BE2C (cell line): ENCODE measurements at regions not wholly inside any gene's neighbourhood (a gene's known extent, or its start where the extent isn't known, plus 50 kb on each side); places are given as distances from the start of the nearest gene placed in this dataset.
A peak's percentile ranks its signal among the peaks of the same experiment; 100 is the strongest.

Experiments
- DNase-seq: peaks from one replicate; pipeline ENCODE4 v3.0.0-alpha.2; 2020
- H3K27me3 ChIP-seq: fragments of 250-450 bp; sonication (Bioruptor Pico); 2 replicates; pipeline ENCODE4 v1.5.1; 2020; ENCODE audit warnings: mild to moderate bottlenecking
- H3K36me3 ChIP-seq: fragments of 250-450 bp; sonication (Bioruptor Pico); 2 replicates; pipeline ENCODE4 v1.5.1; 2020; ENCODE audit warnings: mild to moderate bottlenecking
- H3K4me1 ChIP-seq: fragments of 250-450 bp; sonication (Bioruptor Pico); 2 replicates; pipeline ENCODE4 v1.5.1; 2020
- H3K4me3 ChIP-seq: 2 replicates; pipeline ENCODE4 v1.5.1; 2011; ENCODE audit warnings: low read depth, low read length
- H3K9me3 ChIP-seq: fragments of 250-450 bp; sonication (Bioruptor Pico); 2 replicates; pipeline ENCODE4 v1.5.1; 2020
- TF ChIP-seq, protein P1 (sequence below): IDR thresholded peaks from 2 replicates; pipeline ENCODE4 v1.5.1; 2012; ENCODE audit warnings: mild to moderate bottlenecking, low read depth, low read length

DNA sequence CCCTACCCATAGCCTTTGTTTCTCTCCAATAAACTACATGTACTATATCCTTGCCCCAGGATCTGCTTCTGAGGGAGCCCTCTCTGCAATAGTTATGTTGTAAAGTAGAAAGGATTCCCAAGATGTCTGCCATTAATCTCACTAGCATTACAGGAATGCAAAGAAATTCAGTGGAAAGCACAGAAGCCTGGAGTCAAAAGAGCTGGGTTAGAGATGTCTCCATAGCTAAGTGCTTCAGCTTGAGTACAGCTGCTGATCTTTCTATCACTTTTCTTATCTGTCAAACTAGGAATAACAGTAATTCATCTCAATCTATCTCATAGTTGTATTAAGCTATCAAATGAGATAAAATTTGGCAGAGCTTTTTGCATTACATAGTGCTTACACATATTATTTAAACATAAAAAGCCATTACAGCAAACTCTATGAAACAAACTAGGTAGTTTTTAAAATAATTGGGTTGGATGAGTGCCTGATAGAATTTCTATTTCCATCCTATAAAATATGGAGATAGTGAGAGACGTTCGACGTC is 799.5 kb upstream of the SEMA6D start:
- no peak for DNase-seq
- TF ChIP-seq, protein P1, sequence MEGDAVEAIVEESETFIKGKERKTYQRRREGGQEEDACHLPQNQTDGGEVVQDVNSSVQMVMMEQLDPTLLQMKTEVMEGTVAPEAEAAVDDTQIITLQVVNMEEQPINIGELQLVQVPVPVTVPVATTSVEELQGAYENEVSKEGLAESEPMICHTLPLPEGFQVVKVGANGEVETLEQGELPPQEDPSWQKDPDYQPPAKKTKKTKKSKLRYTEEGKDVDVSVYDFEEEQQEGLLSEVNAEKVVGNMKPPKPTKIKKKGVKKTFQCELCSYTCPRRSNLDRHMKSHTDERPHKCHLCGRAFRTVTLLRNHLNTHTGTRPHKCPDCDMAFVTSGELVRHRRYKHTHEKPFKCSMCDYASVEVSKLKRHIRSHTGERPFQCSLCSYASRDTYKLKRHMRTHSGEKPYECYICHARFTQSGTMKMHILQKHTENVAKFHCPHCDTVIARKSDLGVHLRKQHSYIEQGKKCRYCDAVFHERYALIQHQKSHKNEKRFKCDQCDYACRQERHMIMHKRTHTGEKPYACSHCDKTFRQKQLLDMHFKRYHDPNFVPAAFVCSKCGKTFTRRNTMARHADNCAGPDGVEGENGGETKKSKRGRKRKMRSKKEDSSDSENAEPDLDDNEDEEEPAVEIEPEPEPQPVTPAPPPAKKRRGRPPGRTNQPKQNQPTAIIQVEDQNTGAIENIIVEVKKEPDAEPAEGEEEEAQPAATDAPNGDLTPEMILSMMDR = no peak
- no peaks in the 10 kb centered on the region for H3K36me3 ChIP-seq
- H3K27me3 ChIP-seq = peaks cover 3% of the 10 kb centered on the region; the same call in 1 of the 2 replicates
- H3K4me3 ChIP-seq = no peak overlapping the region
- H3K9me3 ChIP-seq = no peaks in the 10 kb centered on the region
- no peaks in the 10 kb centered on the region for H3K4me1 ChIP-seq

DNA sequence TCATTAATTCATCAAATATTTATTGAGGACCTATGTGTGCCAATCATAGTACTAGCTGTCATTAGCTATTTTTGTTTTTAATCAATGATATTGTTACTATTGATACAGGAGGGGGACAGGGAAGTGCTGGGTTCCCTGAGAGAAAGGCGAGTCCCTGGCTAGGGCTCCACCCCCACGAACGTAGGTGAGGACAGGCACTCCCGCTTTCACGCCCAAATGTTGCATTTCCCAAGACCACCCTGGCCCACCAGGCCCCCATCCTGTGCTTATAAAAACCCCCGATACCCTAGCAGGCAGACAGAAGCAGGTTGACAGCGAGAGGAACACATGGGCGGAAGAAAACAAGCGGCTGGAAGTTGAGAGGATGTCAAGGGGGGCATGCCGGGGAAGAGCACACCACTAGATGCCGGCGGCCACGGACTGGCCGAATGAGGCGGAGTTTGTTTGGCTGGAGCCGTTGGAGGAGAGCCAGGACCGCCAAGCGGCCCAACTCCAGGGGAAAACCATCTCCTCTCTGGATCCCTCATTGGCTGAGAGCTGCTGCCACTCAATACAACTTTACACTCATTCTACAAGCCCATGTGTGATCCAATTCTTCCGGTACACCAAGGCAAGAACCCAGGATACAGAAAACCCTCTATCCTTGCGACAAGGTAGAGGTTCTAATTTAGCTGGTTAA is 798.7 kb upstream of the SEMA6D start:
- Histone ChIP-seq H3K4me1 (no peaks in the 10 kb centered on the region), H3K36me3 (no peaks in the 10 kb centered on the region), H3K27me3 (peaks cover 3% of the 10 kb centered on the region; the same call in 1 of the 2 replicates), H3K9me3 (no peaks in the 10 kb centered on the region), H3K4me3 (peak overlapping the region; percentile 16; the same call in 1 of the 2 replicates)
- TF ChIP-seq, protein P1 = no peak
- peak; percentile 28 for DNase-seq

DNA sequence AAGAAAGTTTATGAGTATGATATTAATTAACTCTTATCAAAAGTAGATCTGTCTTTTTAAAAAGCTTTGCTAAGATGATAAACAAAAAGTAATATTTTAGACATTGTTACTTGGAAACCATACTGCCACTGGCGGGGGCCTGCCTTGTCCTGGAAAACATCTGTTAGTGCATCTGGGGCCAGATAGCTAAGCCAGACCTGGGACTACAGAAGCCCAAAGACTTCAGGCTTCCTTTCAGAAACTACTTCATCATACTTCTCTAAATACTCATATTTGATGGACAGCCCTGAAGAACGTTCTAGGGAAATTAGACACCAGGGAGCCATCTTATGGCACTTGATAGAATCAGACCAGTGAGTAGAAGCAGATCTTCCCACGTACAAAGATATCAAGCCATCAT is 795.4 kb upstream of the SEMA6D start:
- no peaks in the 10 kb centered on the region for H3K27me3 ChIP-seq
- no peaks in the 10 kb centered on the region for H3K9me3 ChIP-seq
- no peak for DNase-seq
- TF ChIP-seq, protein P1 = no peak
- H3K4me3 ChIP-seq = no peak overlapping the region
- H3K4me1 ChIP-seq = no peaks in the 10 kb centered on the region
- H3K36me3 ChIP-seq = no peaks in the 10 kb centered on the region

DNA sequence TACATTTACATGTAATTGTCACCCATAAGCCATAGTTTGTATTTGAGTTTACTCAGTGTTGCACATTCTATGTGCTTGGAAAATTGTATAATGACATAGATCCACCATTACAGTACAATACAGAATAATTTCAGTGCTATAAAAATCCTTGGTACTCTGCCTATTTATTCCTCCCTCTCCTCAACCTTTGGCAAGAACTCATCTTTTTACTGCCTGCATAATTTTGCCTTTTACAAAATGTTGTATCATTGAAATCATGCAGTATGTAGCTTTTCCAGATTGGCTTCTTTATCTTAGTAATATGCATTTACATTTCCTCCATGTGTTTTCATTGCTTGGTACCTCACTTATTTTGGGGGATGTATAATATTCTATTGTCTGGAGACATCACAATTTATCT is 786.9 kb upstream of the SEMA6D start:
- no peaks in the 10 kb centered on the region for H3K4me1 ChIP-seq
- no peaks in the 10 kb centered on the region for H3K36me3 ChIP-seq

DNA sequence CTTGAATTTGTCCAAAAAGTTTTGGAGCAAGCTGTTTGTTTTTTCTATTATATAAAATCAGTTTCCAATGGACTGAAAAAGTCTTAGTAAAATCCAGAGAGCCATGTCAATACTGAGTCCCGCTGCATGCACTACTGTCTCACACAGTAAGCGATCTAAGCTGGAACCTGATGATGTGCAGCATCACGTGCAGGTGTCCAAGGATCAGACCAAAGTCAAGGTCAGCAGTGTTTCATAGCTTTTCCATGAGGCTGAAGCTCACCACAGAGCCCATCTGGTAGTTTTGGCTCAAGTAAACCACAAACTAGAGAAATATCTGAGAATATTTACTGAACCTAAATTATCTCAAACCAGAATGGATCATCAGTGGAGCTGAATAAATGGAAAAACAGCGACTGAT is 784.0 kb upstream of the SEMA6D start:
- H3K4me3 ChIP-seq = no peak overlapping the region
- DNase-seq = no peak
- H3K36me3 ChIP-seq = no peaks in the 10 kb centered on the region
- H3K9me3 ChIP-seq = no peaks in the 10 kb centered on the region
- TF ChIP-seq, protein P1 = no peak
- no peaks in the 10 kb centered on the region for H3K27me3 ChIP-seq
- no peaks in the 10 kb centered on the region for H3K4me1 ChIP-seq

More for the DNA sequence above, 786.9 kb upstream of the SEMA6D start:
- H3K9me3 ChIP-seq = no peaks in the 10 kb centered on the region
- no peak overlapping the region for H3K4me3 ChIP-seq
- H3K27me3 ChIP-seq = no peaks in the 10 kb centered on the region
- no peak for DNase-seq
- TF ChIP-seq, protein P1 = no peak

DNA sequence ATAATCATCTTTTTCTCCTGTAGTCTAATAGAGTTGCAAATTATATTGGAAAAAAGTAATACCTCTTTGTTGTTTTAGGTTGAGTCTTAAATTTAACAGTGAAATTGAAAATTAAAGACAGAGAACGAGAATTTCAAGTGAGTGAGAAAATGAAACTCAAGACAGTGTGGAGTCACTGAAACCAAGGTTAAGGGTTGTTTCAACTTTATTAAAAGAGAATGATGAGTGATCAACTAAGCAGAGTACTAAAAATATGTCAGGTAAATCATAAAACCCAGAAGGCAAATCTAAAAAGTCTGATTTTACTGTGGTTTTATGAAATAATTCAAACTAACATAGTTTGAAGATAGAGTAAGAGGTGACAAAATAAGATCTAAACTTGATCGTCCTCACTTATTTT is 782.5 kb upstream of the SEMA6D start:
- Histone ChIP-seq H3K36me3 (no peaks in the 10 kb centered on the region), H3K4me1 (no peaks in the 10 kb centered on the region), H3K4me3 (no peak overlapping the region), H3K9me3 (no peaks in the 10 kb centered on the region), H3K27me3 (no peaks in the 10 kb centered on the region)
- TF ChIP-seq, protein P1 = no peak
- DNase-seq = no peak
